Panc1 (cell line): ENCODE measurements at regions not wholly inside any gene's neighbourhood (a gene's known extent, or its start where the extent isn't known, plus 50 kb on each side); places are given as distances from the start of the nearest gene placed in this dataset.

Experiments
- CTCF ChIP-seq: fragments of 450-650 bp; IDR thresholded peaks from 2 replicates; pipeline ENCODE4 v1.5.1; 2017; ENCODE audit warnings: mild to moderate bottlenecking
- POLR2AphosphoS5 ChIP-seq: IDR thresholded peaks from 2 replicates; pipeline ENCODE4 v1.6.1; 2012; ENCODE audit warnings: mild to moderate bottlenecking, low read depth, low read length, moderate library complexity
- REST ChIP-seq, 2 experiments: IDR thresholded peaks; 2 replicates each; pipeline ENCODE4 v1.6.1; 2011 to 2012; ENCODE audit warnings: low read depth in 2 of 2, control low read depth in 1 of 2, low read length in 1 of 2, mild to moderate bottlenecking in 1 of 2, moderate library complexity in 1 of 2; ENCODE audit not compliant: insufficient read depth in 1 of 2
- SIN3A ChIP-seq: IDR thresholded peaks from 2 replicates; pipeline ENCODE4 v1.6.1; 2012; ENCODE audit warnings: low read depth, mild to moderate bottlenecking, low read length, moderate library complexity, borderline replicate concordance; ENCODE audit not compliant: insufficient read depth
- TCF7L2 ChIP-seq: IDR thresholded peaks from 2 replicates; pipeline ENCODE4 v1.6.1; 2011; ENCODE audit warnings: mild to moderate bottlenecking, low read depth, low read length, inconsistent platforms

GRCh38 chr6:159510141-159510540 lies 182.9 kb downstream of the SOD2 start:
- no peak for TF ChIP-seq CTCF
- TF ChIP-seq POLR2AphosphoS5, result no peak
- no peak for TF ChIP-seq REST (IDR thresholded peaks at IDR 0.05; ENCODE audit: insufficient read depth in 1 of 2, low read depth in 2 of 2, low read length in 1 of 2)
- TF ChIP-seq SIN3A, result no peak
- TF ChIP-seq TCF7L2, result no peak
